ENCODE measurements at regions not wholly inside any gene's neighbourhood (a gene's known extent, or its start where the extent isn't known, plus 50 kb on each side); places are given as distances from the start of the nearest gene placed in this dataset.
A peak's percentile ranks its signal among the peaks of the same experiment; 100 is the strongest.

GRCh38 chr6:41429506-41430504, 94.4 kb downstream of the NCR2 start:
- DNase-seq (peak in 1 of 3 donors; percentile 62), ATAC-seq (no peak)
- Histone ChIP-seq H3K27ac (ENCODE audit: low read length) (peak overlapping the region; percentile 6), H3K27me3 (ENCODE audit: control insufficient read depth, insufficient read depth) (no peaks in the 10 kb centered on the region), H3K4me1 (ENCODE audit: control insufficient read depth, insufficient read depth, low read length) (peaks cover 1% of the 10 kb centered on the region), H3K4me3 (ENCODE audit: low read length) (no peak overlapping the region), H3K9me3 (ENCODE audit: control insufficient read depth, low read length) (no peaks in the 10 kb centered on the region)
- WGBS = 57% methylated on average over 14 of the region's 14 CpGs
- intact Hi-C loops (cut with DNase I) = loop anchor here in 2 of 4 donors (10.0 kb wide), 2 partner anchors 55 to 165 kb away; no protein-coding TSS in a partner anchor

DNA sequence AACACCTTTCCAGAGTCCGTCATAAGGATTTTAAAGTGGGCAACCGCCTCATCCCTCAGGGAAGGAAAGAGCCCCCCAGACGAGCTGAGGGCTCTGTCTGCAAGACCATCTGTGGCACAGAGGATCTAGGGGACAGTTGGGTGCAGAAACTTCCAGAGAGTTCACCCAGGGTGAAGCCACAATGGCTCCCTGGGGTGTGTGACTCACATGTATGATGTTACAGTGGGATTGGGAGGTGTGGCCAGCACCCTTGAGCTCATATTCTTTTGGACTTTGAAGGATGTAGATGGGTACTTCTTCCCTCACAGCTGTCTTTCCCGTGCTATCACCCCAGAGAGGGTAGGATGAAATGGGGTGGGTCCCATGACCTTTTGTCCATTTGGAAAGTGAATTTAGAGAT, 95.5 kb downstream of the NCR2 start:
- Histone ChIP-seq H3K27ac (ENCODE audit: low read length) (no peak overlapping the region), H3K9me3 (ENCODE audit: control insufficient read depth, low read length) (no peaks in the 10 kb centered on the region), H3K4me3 (ENCODE audit: low read length) (no peak overlapping the region), H3K27me3 (ENCODE audit: control insufficient read depth, insufficient read depth) (no peaks in the 10 kb centered on the region), H3K4me1 (ENCODE audit: control insufficient read depth, insufficient read depth, low read length) (peaks cover 1% of the 10 kb centered on the region)
- ATAC-seq (no peak), DNase-seq (no peak)
- WGBS = 83% methylated on average over 4 of the region's 4 CpGs
- intact Hi-C loops (cut with DNase I) = no loop called here

GRCh38 chr6:41432280-41432679, 96.9 kb downstream of the NCR2 start:
- 57% methylated on average over 3 of the region's 3 CpGs for WGBS
- intact Hi-C loops (cut with DNase I) = no loop called here
- H3K27me3 ChIP-seq (ENCODE audit: control insufficient read depth, insufficient read depth) = no peaks in the 10 kb centered on the region
- ATAC-seq (no peak), DNase-seq (no peak)
- no peak overlapping the region for H3K4me3 ChIP-seq (ENCODE audit: low read length)
- peaks cover 1% of the 10 kb centered on the region for H3K4me1 ChIP-seq (ENCODE audit: control insufficient read depth, insufficient read depth, low read length)
- H3K27ac ChIP-seq (ENCODE audit: low read length) = no peak overlapping the region
- H3K9me3 ChIP-seq (ENCODE audit: control insufficient read depth, low read length) = no peaks in the 10 kb centered on the region

- WGBS = 61% methylated on average over 9 of the region's 9 CpGs
- DNase-seq = no peak
- Histone ChIP-seq H3K27me3 (ENCODE audit: control insufficient read depth, insufficient read depth) (no peaks in the 10 kb centered on the region), H3K4me1 (ENCODE audit: control insufficient read depth, insufficient read depth, low read length) (no peaks in the 10 kb centered on the region), H3K4me3 (ENCODE audit: low read length) (no peak overlapping the region), H3K9me3 (ENCODE audit: control insufficient read depth, low read length) (no peaks in the 10 kb centered on the region), H3K27ac (ENCODE audit: low read length) (no peak overlapping the region)
- no peak for ATAC-seq
- intact Hi-C loops (cut with DNase I) = no loop called here
These were observed 99.5 kb downstream of the NCR2 start for GRCh38 chr6:41434803-41435481.

GRCh38 chr6:41437604-41438003, 102.2 kb downstream of the NCR2 start:
- WGBS = 88% methylated on average over 4 of the region's 4 CpGs
- Histone ChIP-seq H3K27ac (ENCODE audit: low read length) (no peak overlapping the region), H3K27me3 (ENCODE audit: control insufficient read depth, insufficient read depth) (no peaks in the 10 kb centered on the region), H3K4me3 (ENCODE audit: low read length) (no peak overlapping the region), H3K9me3 (ENCODE audit: control insufficient read depth, low read length) (no peaks in the 10 kb centered on the region), H3K4me1 (ENCODE audit: control insufficient read depth, insufficient read depth, low read length) (no peaks in the 10 kb centered on the region)
- intact Hi-C loops (cut with DNase I) = no loop called here
- ATAC-seq (no peak), DNase-seq (no peak)

GRCh38 chr6:41438746-41439145, 103.3 kb downstream of the NCR2 start:
- Histone ChIP-seq H3K27me3 (ENCODE audit: control insufficient read depth, insufficient read depth) (no peaks in the 10 kb centered on the region), H3K4me3 (ENCODE audit: low read length) (no peak overlapping the region), H3K4me1 (ENCODE audit: control insufficient read depth, insufficient read depth, low read length) (no peaks in the 10 kb centered on the region), H3K27ac (ENCODE audit: low read length) (no peak overlapping the region), H3K9me3 (ENCODE audit: control insufficient read depth, low read length) (no peaks in the 10 kb centered on the region)
- intact Hi-C loops (cut with DNase I) = no loop called here
- ATAC-seq = no peak
- WGBS = 82% methylated on average over 1 of the region's 1 CpG
- DNase-seq = no peak

DNA sequence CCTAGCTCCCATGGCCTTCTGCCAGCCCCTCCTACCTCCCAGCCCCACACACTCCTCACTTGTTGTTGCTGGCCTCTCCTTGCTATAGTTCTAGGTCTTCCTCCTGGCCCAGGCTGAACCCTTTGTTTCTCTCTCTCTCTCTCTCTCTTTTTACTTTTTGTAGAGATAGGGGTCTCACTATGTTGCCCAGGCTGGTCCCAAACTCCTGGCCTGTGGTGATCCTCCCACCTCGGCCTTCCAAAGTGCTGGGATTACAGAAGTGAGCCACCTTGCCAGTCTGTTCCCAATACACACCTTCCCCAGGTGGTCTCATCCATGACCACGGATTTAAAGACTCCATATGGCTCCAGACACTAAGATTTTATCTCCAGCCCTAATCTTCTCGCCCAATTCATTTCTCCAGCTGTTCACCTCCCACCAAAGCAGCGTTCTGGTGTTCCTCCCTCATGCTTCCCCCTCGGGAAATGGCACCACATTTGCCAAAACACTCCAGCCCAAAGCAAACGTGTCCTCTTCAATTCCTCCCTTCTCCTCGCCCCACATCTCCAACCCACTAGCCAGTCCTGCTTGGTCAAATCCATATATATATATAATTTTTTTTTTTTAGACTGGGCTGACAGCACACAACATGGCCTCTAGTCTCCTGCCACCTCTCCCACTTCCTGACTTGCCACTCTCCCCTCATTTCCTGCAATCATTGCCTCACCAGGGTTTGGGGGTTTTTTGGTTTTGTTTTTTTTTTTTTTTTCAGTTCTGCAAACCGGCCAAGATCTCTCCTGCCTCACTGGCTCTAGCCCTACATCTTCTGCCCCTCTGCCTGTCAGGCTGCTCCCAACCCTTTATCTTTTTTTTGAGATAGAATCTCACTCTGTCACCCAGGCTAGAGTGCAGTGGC, 104.4 kb downstream of the NCR2 start:
- Histone ChIP-seq H3K4me3 (ENCODE audit: low read length) (no peak overlapping the region), H3K27ac (ENCODE audit: low read length) (no peak overlapping the region), H3K9me3 (ENCODE audit: control insufficient read depth, low read length) (no peaks in the 10 kb centered on the region), H3K4me1 (ENCODE audit: control insufficient read depth, insufficient read depth, low read length) (peaks cover 2% of the 10 kb centered on the region), H3K27me3 (ENCODE audit: control insufficient read depth, insufficient read depth) (no peaks in the 10 kb centered on the region)
- ATAC-seq (no peak), DNase-seq (no peak)
- intact Hi-C loops (cut with DNase I) = no loop called here
- WGBS = 60% methylated on average over 8 of the region's 8 CpGs

DNA sequence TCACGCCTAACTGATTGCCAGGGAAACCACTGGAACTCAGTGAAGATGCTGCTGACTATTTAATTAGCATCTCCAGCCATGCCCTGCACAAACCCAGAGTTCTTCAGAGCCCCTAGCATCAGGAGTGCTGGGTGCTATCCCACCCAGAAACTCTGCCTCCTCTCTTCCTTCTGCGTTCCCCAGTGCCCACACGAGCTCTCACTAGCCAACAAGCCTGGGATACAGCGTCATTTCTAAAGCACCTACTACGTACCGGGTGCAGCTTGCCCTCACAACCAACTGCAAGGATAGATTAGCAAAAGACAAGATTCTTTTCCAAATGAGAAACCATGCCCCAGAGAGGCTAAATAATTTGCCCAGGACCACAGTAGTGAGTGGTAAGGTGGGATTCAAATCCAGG, 105.2 kb upstream of the FOXP4 start:
- no peak overlapping the region for H3K27ac ChIP-seq (ENCODE audit: low read length)
- intact Hi-C loops (cut with DNase I) = no loop called here
- 91% methylated on average over 6 of the region's 6 CpGs for WGBS
- no peak for ATAC-seq
- DNase-seq = no peak
- H3K9me3 ChIP-seq (ENCODE audit: control insufficient read depth, low read length) = no peaks in the 10 kb centered on the region
- no peaks in the 10 kb centered on the region for H3K27me3 ChIP-seq (ENCODE audit: control insufficient read depth, insufficient read depth)
- peaks cover 2% of the 10 kb centered on the region for H3K4me1 ChIP-seq (ENCODE audit: control insufficient read depth, insufficient read depth, low read length)
- no peak overlapping the region for H3K4me3 ChIP-seq (ENCODE audit: low read length)

- peaks cover 2% of the 10 kb centered on the region for H3K4me1 ChIP-seq (ENCODE audit: control insufficient read depth, insufficient read depth, low read length)
- H3K9me3 ChIP-seq (ENCODE audit: control insufficient read depth, low read length) = no peaks in the 10 kb centered on the region
- H3K27me3 ChIP-seq (ENCODE audit: control insufficient read depth, insufficient read depth) = no peaks in the 10 kb centered on the region
- intact Hi-C loops (cut with DNase I) = no loop called here
- 91% methylated on average over 9 of the region's 9 CpGs for WGBS
- no peak overlapping the region for H3K27ac ChIP-seq (ENCODE audit: low read length)
- no peak for ATAC-seq
- no peak overlapping the region for H3K4me3 ChIP-seq (ENCODE audit: low read length)
- DNase-seq = no peak
These were observed 104.4 kb upstream of the FOXP4 start for GRCh38 chr6:41441598-41442351.

DNA sequence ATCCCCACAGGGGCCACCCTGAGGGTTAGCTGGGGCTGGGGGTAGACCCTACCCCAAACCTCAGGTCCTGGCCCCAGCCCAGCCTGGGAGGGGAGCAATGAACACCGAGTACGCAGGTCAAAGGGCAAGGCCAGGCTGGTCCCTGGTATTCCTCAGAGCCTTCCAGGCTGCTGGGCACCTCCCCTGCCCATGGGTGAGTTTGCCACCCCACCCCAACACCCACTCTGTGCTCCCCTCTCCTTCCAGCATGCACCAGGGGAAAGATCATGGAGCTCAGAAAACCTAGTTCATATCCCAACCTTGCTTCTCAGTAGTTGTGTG, 103.9 kb upstream of the FOXP4 start:
- H3K4me3 ChIP-seq (ENCODE audit: low read length) = no peak overlapping the region
- intact Hi-C loops (cut with DNase I) = no loop called here
- no peak overlapping the region for H3K27ac ChIP-seq (ENCODE audit: low read length)
- H3K4me1 ChIP-seq (ENCODE audit: control insufficient read depth, insufficient read depth, low read length) = peaks cover 2% of the 10 kb centered on the region
- H3K27me3 ChIP-seq (ENCODE audit: control insufficient read depth, insufficient read depth) = no peaks in the 10 kb centered on the region
- no peak for DNase-seq
- H3K9me3 ChIP-seq (ENCODE audit: control insufficient read depth, low read length) = no peaks in the 10 kb centered on the region
- 88% methylated on average over 2 of the region's 2 CpGs for WGBS
- ATAC-seq = no peak
